GM18867 (cell line): ENCODE measurements at regions not wholly inside any gene's neighbourhood (a gene's known extent, or its start where the extent isn't known, plus 50 kb on each side); places are given as distances from the start of the nearest gene placed in this dataset.

ENCODE experiments used
- ATAC-seq: cut with Tn5 transposase; IDR thresholded peaks from one replicate; pipeline ENCODE4 v1.9.1; 2021; ENCODE audit warnings: mild to moderate bottlenecking, moderate library complexity; ENCODE audit not compliant: unreplicated experiment

DNA sequence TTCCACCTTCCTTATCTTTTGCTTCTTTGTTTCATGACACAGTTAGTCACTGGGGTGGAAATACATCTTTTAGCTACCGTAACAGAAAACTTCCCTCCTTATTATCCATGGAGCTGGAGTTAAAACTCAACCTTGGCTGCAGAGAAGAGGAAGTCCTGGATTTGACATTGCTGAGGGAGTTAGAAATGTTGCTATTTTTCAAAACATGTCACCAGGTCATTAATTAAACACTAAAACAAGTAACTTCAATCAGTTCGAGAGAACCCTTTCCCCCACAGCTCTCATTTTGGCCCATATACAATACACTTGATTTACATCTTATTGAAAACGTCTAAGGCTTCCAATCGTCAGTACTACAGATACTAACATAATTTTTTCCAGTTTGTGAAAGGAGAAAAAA, 237.9 kb upstream of the CD180 start:
- no peak for ATAC-seq

DNA sequence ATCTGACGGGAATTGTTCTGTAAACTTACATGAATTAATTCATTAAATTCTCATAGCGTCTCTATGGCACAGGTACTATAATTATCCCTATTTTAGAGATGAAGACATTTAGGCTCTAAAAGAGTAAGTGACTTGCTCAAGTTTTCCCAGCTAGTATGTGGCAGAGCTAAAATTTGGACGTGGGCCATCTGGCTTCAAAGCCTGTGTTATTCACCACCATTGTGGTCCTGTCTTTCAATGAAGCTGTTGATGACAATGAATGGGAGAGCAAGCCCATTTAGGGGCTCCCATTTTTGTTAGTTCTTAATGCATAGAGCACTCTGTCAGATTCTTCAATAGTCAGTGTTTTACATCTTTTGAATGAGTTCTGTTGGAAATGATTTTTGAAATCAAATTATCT, 236.0 kb upstream of the CD180 start:
- ATAC-seq: no peak

DNA sequence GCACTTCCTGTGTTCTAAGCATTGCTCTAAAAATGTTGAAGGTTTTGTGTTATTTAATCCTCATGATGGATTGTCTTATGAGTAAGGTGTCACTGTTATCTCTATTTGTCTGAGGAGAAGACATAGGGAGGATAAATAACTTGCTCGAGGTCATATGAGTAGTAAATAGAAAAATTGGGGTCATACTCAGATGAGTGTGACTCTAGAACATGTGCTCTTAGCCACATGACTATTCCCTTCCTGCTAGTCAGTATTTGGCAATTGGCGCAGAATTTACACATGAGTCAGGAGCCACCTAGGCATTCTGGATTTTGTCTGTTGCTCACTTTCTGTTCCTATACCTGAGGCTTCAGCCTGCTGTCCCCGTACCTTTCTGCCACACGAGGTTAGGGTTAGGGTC, 234.6 kb upstream of the CD180 start:
- no peak for ATAC-seq

DNA sequence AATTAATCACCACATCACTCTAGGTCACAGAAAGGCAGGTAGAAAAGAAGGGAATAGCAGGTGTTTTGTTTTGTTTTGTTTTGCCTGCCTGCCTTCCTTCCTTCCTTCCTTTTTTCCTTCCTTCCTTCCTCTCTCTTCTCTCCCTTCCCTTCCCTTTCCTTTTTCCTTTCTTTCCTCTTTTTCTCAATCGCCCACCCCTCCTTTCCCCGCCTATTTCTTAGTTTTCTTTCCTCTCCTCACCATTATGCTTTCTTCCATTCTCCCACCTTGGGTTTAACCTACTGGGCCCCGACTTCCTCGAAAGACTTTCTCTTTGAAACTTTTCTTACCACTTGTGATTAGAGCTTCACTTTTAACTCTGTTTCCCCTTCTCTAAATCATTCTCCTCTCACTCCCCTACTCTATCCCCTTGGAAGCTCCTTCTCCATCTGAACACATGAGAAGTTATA, 231.3 kb upstream of the CD180 start:
- ATAC-seq: no peak

GRCh38 chr5:67426961-67427849, 230.6 kb upstream of the CD180 start:
- no peak for ATAC-seq

DNA sequence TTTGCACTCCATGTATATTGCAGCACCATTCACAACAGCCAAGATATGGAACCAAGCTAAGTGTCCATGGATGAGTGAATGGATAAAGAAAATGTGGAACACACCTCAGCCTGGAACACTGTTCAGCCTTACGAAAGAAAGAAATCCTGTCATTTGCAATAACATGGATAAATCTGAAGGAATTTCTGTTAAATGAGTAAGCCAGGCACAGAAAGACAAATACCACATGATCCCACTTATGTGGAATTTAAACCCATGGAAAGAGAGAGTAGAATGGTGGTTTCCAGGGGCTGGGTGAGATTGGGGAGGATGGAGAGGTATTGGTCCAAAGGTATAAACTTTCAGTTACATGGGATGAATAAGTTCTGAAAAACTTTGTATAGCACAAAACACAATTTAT, 228.9 kb upstream of the CD180 start:
- ATAC-seq: no peak

GRCh38 chr5:67417839-67418238, 221.2 kb upstream of the CD180 start:
- no peak for ATAC-seq

DNA sequence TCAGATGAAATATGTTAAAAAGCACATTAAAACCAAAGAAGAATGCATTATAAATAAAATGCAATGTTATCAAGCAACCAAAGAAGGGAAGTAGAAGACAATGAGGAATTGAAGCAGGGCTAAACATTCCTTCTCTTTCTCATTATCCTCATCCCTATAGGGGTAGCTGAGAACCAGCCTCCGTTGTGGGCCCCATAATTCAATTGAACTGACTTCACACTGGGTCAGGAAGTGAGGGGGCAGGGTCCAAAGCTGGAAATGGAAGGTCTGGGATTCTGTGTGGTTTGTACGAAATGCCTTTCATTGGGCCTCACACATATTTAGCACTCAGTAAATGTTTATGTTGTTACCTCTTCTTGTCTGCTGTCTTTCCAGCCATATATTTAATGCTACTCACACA, 220.4 kb upstream of the CD180 start:
- no peak for ATAC-seq

GRCh38 chr5:67416133-67416937, 219.7 kb upstream of the CD180 start:
- ATAC-seq: no peak

DNA sequence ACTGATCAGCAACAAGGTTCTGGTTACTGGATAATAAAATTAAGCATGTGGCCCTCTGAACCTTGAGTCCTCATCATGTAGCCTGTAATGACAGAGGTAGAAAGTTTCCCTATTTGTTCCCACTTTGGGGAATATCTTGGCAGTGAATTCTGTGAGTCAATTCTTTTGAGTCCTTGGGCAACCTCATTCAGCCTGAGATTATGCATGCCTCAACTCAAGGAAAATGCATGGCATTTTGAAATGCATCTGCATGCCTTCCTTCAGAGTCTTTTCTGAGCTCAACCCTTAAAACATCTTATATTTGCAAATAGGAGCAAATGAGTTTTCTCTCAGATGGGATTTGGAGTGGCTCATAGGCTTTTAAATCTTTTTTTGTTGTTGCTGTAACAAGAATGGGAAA, 218.1 kb upstream of the CD180 start:
- no peak for ATAC-seq

DNA sequence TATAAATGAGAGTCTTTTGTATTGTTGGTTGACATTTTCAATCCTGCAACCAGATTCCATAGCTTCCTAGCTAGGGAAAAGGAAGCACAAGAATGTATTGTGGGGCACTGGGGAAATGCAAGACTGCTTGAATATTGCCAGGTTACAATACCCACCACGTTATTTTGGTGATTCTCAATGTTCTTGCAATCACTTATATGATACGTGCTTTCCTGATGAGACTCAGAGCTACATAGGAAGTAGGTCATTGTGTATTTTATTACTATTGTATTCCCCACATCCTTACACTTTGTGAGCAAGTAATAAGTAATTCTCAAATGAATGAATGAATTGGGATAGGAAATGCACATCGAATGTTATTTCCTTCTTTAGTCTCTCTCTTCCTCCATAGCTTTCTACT, 217.1 kb upstream of the CD180 start:
- no peak for ATAC-seq

- no peak for ATAC-seq
Measured at GRCh38 chr5:67409126-67409777, 212.7 kb upstream of the CD180 start.

DNA sequence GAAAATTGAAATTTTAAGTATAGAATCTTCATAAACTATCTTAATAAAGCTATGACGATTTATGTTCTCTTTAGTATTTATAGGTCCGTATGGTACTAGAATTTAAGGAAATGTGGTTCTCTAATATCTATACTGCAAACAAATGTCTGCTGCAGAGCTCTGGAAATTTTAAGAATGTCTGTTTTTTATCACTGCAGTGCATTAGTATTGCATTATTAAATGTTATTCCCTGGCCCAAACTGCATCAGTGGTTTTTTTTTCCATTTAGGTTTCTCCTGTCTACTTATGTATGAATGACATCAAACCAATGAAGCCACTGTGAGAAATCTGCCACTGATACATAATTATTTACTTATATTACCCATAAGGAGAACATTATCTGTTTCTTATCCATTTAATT, 211.4 kb upstream of the CD180 start:
- ATAC-seq: no peak

DNA sequence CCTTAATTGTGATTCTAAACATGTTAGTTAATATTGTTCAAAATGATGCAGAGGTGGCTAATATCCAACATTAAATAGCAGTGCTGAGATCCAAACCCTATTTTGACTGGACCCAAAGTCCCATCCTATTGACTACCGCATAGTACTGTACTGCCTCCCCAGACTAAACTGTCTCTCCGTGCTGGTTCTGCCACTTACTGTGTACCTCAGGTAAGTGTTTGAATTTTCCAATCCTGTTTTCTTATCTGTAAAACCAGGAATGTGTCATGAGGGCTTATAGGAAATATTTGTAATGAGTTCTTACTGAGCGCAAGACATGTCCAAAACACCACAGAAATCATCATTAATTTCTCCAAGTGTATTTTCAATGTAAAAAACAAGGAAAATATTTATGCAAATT, 209.2 kb upstream of the CD180 start:
- no peak for ATAC-seq

GRCh38 chr5:67405101-67405364, 208.4 kb upstream of the CD180 start:
- ATAC-seq: no peak

- ATAC-seq: no peak
Measured at GRCh38 chr5:67404256-67405100, 207.9 kb upstream of the CD180 start.

GRCh38 chr5:67402526-67402925, 205.9 kb upstream of the CD180 start:
- no peak for ATAC-seq

DNA sequence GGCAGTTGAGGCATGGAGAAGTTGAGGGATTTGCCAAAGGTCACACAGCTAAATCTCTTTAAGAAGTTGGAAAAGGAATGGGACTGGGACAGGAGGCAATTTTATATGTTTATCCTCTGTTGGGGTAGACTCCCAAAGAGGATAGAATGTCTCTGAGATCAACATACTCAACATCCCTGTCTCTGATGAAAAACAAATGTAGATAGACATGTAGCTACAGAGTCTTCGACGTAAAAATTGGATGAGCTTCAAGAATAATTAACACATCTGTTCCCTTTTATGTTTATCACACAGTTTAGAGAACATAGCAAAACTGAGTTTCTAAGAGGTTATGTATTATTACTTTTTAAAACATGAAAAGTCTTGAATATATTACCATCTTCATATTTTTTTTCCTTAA, 204.6 kb upstream of the CD180 start:
- ATAC-seq: no peak

GRCh38 chr5:67400752-67401151, 204.2 kb upstream of the CD180 start:
- no peak for ATAC-seq

GRCh38 chr5:67395790-67396418, 199.3 kb upstream of the CD180 start:
- ATAC-seq: no peak

DNA sequence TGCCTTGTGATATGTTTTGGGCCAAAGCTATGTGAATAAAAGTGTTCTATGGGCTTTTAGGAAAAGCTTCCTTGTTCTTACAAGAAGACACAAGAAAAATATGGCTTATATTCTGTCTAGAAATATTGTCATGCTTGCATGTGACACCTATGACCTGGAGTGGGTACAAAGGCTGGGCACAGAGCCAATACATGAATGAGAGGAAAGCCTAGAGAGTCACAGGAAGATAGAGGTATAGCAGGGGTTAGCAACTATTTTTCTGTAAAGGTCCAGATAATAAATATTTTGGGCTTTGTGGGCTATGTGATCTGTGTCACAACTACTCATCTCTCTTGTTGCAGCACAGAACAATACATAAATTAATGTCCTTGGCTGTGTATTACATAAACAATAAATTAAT, 196.6 kb upstream of the CD180 start:
- ATAC-seq: no peak
